GM18909 (cell line): ENCODE measurements at regions not wholly inside any gene's neighbourhood (a gene's known extent, or its start where the extent isn't known, plus 50 kb on each side); places are given as distances from the start of the nearest gene placed in this dataset.
"Not testable (repeated sequence)": the region's sequence is repeated elsewhere in the genome, so short reads cannot be mapped to it uniquely, and the experiment has no call there.

Source experiments
- ATAC-seq: cut with Tn5 transposase; IDR thresholded peaks from one replicate; pipeline ENCODE4 v1.9.1; 2021; ENCODE audit warnings: mild to moderate bottlenecking; ENCODE audit not compliant: unreplicated experiment, poor library complexity

DNA sequence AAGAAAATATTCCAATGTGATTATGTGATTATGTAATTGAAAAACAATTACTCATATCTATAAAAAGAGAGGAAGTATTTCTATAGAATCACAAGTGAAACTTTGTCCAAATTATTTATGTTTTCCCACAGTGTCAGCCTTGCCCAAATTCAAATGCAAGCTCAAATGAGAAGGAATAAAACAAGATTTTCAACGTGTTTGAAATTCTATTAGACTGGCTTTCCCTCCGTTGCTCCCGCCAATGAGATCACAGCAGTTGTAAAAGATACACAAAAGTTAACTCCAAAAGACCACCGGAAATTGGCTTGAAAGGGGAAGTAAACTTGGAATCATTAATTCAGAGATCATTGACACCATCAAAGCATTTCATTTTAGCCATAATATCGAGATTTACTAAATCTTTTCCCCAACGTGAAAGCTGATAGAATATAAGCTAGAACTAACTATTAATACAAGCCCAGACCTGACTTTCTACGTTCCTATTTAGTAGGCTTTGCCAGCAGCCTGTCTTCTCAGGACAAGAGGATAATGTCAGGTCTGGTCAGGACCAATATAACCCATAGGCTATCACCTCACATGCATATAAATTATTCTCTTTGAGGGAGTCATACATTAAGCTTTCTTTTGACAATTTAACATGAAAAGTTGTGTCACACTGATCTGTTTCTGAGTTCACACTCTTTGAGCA is 222.6 kb upstream of the CHAC2 start:
- no peak for ATAC-seq

DNA sequence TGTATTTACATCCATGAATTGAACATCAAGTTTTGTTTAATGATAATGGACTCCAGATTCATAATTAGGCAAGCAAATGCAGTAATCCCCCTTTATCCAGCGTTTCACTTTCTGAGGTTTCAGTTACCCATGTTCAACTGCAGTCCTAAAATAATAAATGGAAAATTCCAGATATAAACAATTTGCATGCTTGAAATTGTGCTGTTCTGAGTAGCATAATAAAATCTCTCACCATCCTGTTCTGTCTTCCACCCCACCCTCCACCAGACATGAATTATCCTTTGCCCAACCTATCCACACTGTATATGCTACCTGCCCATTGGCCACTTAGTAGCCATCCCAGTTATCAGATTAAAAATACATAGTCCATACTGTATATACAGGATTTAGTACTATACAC is 224.5 kb upstream of the CHAC2 start:
- ATAC-seq = no peak

DNA sequence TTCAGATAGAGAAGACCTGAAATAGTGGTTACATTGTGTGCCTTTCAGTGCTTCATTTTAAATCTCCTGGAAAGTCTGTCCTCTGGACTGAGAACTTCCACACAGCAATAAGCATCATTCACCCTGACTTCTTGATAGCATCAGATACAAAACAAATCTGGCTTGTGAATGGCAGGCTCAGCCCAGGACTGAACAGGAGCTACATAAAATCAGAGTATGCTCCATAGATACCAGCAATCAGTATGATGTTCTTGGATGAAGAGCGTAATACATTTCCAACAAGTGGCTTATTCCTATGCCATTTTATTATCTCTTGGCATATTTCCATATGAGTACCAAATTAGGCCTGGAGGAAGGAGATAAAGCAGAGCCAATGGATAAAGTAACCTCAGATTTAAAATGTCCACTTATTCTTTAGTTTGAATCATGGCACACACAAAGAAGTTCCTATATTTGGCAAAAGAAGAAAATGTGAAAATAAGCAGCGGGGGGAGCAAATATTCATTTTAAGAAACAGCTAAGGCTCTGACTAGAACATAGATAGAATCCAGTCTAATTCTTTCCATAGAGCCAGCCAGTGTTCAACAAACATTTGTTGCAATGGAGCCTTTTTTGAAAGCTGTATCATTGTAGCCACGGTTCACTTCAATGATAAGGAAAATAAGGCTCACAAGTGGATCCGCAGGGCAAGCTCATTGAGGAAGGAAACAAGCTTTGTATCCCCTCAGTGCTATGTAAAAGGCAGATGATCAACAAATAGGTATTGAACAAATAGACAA is 230.8 kb upstream of the CHAC2 start:
- ATAC-seq = no peak

DNA sequence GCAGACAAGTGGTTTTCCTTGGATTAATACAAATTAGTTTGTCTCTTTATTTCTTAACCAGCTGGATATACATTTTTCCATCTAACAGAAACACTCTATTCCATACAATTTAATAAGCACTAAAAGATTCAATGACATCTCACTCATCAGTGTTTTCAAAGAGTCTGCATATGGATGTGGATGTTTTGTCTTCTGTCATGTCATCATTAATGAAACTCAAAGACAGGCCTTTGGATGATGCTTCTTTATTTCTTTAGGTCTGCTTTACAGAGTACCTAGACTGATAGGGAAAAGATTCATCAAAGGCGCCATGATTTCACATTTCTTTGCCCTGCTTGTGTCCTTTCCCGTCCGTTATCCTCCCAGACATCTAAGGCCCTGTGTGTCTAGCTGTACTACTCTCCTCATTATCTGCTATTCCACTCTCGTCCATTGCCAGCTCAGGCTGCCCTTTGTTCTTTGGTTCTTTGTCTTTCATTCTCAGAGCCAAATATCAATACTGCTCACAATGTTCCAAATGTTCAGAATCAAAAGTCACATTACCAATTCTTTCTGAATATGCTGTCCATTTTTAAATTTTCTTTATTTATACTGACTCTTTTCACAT is 232.3 kb upstream of the CHAC2 start:
- ATAC-seq = no peak

DNA sequence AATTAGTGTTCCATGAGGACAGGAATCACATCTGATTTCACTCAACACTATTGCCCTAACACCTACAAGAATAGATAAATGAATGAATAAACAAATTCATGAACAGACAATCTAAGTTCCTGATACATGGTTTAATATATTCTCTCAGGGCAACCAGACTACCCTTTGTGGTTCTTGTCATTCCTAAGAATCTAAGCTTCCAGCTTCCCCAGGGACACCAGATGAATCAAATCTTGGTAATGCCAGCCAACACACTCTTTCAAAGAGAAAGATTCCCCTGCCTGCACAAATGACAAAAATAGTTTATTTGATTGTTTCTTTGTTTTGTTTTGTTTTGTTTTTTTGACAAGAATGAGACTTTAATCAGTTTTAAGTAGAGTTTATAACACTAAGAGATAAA is 237.5 kb upstream of the CHAC2 start:
- no peak for ATAC-seq

DNA sequence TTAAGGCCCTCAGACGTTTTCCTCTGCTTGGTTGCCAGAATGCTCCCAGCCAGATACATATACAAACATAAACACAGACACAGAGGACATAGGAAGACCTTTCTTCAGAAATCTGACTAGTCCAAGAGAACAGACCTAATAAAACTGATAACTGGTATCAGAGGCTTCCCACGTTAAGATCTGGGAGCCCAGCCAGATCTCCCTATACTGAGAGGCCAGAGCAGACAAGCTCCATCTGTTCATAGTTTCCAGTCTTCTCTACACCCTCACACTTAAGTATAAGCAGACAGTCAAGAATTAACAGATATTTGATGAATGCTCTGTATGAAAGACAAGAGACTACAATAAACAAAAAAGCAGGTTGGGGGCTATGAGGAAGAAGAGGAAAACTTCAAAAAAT is 240.5 kb upstream of the CHAC2 start:
- ATAC-seq = no peak

DNA sequence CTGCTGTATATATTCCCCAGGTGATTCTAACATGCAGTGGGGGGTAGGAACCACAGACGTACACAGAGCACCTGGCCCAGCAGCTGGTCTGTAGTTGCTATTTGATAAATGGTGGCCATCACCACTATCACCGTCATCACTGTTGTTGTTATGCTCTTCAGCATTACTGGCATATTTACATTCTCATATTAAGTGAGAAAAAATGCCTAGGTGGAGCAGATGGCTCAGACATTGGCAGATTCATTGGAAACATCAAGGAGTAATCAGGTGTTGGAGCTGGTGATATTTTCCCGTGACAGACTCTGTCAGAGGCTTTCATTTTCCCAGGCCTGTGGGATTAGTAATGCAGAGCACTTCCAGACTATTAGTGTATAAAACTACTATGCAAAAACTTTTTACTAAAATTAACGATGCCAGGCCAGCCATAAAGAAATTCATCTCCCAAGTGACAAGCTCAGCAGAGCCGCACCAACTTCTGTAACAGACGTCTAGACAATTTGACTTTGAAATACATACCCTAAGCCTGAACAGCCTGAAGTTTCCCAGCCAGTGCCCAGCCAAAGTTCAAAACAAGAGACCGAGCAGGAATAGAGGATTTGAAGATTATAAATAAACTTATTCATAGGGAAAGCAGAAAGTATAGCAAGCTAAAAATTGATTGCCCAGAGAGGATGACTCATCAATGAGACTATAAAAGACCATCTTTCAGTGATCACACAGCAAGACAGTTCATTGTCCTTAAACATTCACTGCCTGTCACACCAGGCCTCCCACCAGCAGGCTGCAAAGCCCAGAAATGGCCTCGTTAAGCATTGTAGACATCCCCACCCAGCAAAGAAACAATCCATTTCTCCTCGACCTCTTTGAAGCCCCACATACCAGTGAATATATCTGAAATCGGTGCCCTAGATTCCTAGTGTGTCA is 247.4 kb upstream of the CHAC2 start:
- no peak for ATAC-seq

DNA sequence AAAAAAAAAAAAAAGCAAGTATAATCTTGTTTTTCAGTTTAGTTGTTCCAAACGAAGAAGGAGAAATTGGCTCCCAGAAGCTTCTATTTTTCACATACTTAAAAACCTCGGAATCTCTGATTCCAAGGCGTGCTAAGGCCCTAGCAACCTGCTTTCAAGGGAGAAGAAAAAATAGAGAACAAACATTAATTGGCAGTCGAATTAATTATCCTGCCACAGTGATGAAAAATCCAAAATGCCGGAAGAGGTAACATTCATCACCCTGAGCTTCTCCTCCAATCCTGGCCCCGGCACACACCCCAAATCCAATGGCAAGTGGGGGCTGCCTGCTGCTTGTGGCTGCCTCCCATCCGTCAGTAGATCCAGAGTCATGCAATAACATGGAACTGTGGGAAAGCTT is 250.2 kb upstream of the CHAC2 start:
- ATAC-seq = no peak

DNA sequence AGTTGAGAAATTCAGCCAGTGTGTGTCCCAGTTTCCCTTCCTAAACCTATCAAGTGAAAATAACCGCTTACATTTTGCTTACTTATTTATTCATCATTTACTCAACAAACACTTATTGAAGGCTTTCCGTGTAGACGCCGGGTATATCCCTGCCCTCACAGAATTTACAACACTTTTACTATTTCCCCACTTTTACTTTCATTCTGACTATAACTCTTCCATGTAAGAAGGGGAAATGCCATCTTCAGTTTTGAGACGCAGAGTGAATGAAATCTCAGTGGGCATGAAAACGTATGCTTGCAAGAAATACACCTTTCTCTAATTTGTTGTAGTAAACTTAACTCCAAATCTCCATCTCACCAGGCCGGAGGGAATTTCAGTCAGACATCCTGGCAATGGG is 251.0 kb upstream of the CHAC2 start:
- no peak for ATAC-seq

DNA sequence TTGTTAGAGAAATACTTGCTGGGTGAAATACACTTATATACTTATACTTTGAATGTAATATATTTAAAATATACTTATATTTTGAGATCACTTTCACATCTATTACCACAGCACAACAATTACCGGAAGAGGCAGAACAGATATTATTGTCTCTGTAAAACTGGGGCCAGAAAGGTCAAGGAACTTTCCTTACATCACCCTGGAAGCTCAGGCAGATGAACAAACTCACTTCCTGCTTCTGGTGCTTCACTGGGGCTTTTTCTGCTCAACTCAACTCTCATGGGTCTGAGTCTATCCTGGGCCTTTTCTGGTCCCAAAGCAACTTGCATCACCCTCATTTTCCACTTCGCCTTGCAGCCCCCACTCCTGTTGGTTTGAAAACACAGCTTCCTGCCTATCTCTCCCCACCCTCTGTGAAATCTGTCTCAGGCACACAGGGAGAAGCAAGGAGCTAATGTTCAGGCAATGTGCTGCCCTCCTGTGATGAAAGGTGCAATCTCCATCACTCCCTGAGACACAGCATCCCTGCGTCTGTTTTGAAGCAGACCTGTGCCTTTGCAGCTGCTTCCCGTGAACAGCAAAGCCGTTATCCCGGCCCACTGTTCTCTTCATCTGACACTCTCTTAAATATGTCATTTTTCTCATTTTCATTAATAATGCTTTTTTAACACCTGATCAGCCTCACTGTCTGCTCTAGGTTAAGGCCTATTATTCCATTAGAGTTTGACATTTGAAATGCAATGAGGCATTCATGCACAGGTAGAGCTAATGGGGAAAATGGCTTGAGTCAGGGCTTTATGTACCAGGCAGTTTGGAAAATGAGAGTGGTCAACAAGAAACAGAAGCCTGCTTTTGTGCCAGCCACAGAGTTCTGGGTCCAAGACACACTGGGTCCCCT is 251.9 kb upstream of the CHAC2 start:
- ATAC-seq = no peak

DNA sequence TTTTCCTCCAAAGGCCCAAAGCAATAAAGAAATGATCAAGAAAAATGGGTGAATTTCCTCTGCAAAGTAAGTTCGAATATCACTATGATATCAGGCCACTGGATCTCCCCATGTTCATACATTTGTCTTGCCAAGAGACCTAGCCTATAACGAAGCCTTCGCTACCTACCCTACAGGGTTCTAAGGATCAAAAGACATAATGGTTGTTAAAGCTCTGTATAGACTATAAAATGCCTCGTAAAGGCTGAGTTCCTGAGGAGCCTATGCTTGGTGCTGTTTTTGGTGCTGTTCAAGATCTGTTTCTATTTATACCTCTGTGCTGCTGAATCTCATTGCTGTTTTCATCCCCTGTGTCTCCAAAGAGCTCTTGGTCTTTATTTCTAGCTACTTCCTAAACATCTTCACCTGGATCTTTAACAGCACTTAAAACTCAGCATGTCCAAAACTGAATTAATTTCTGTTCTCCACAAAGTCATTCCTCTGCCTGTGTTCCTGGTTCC is 254.4 kb upstream of the CHAC2 start:
- ATAC-seq = no peak

DNA sequence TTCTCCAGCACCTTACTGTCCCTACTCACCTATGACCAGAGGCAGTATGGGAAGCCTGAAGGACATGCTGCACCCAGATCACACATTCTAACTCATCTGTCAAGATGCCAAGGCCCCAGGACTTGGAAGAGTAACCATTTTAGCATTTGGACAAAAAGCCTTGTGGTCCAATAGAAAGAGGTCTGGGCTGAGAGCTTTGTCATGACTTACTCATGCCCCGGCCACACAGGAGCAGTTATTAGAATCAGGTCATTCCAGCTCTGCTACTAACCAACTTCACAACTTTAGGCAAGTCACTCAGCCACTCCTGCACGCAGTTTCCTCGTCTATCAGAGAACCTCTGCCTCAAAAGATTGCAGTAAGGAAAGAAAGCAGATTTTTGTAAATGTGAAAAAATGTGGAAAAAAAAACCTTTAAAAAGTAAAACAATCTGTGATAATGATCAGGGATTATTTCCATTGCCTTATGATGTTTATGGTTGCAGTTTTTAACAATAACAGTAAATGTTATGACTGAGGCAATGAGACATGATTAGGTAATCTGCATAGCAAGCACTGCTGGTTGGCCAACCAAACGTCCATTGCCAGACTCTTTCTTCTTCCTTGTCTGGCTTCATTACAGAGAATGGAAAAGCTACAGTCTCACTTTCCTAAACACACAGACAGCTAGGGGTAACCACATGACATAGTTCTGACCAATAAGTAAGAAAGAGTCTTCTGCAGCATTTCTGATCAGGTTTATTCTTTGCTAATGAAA is 255.4 kb upstream of the CHAC2 start:
- no peak for ATAC-seq

DNA sequence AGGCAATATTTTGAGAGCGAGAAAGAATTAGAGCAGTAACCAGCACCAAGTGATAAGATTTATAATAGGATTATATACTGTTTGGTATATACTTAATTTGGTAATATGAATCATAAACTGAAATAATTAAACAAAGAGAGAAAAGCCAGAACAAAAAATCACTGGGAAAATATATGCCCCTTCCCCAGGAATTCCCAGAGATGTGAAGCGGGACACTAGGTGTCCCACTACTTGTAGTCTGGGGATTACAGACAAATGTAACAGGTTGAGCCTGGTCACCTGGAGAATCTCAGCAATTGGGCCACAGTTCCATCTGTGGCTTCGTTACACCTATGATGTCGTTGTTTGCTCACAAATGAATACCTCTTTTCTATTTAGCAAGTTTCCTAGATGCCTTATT is 256.1 kb upstream of the CHAC2 start:
- ATAC-seq = no peak

DNA sequence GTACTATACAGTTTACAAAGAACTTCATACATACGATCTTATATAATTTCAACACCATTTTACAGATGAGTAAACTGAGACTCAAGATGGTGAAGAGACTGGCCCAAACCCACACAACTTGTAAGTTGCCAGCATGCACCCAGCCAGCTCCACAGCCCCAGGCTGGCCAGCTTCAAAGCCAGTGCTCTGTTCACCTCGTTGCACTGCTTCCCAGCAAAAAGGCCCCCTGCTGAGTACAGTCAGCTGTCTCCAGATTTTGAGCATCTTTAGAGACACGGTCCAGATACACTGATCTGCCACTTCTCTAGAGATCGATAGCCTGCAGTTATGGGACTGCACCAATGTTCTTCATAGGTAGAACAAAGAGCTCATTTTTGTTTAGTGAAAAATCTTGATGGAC is 257.2 kb upstream of the CHAC2 start:
- no peak for ATAC-seq

DNA sequence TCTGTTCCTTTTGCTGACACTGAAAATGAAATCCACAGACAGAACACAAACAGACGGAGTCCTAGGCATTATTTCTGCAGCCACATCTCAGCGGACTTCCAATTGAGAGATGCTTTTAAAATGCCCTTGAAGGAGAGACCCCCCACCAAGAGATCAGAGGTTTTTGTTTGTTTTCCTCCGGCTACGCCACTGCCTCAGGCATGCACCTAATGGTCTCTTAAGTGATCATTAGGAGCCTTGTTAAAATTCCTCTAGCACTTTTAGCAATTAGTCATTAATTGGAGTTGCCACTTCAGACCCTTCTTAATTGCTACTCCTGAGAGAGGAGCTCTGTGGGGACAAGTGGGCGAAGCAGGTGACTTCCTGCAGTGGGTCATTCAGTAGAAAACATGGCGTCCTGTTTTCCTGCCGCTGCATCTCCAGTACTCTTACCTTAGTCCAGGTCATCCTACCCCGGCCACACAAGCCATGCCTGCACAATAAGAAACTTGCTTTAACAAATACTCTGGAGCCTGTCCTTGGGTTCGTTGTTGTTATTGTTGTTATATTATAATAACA is 257.7 kb upstream of the CHAC2 start:
- ATAC-seq = no peak

DNA sequence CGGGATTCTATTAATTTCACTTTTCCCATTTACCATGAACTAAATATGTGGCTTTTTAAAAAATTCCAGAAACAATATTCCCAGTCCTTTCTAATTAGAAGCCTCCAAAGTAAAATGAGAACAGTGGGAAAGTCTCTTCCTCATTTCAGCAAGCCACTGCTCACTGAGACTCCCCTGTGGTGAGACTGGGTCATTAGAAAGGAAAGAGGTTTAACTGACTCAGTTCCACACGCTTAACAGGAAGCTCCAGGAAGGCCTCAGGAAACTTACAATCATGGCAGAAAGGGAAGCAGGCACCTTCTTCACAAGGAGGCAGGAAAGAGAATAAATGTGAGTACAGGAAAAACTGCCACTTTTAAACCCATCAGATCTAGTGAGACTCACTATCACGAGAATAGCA is 258.9 kb upstream of the CHAC2 start:
- no peak for ATAC-seq

DNA sequence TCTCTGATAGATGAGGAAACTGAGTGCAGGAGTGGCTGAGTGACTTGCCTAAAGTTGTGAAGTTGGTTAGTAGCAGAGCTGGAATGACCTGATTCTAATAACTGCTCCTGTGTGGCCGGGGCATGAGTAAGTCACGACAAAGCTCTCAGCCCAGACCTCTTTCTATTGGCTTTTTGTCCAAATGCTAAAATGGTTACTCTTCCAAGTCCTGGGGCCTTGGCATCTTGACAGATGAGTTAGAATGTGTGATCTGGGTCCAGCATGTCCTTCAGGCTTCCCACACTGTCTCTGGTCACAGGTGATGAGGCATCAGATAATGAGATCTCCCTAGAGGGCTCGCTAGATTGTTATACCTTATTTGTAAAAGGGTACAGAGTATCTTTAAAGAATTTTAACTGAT is 260.5 kb upstream of the CHAC2 start:
- not testable (repeated sequence) for ATAC-seq

DNA sequence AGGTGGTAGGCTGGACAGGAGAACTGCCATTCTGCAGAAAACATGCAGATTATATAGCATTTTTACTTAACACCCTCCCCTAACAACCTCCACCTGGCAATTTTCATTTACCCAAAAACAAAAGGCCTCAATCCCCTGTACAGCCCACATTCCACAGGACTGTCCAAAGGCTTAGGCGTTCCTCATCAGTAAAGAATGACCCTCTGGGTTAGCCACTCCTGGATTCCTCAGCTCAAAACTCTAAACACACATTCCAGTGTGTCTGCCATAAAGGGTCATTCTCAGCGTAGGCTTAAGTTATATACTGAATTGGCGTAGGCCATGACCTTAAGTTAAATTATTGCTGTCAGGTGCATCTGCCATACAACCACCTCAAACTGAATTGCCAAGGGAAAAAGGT is 261.8 kb upstream of the CHAC2 start:
- no peak for ATAC-seq
